ENCODE measurements at regions not wholly inside any gene's neighbourhood (a gene's known extent, or its start where the extent isn't known, plus 50 kb on each side); places are given as distances from the start of the nearest gene placed in this dataset.

DNA sequence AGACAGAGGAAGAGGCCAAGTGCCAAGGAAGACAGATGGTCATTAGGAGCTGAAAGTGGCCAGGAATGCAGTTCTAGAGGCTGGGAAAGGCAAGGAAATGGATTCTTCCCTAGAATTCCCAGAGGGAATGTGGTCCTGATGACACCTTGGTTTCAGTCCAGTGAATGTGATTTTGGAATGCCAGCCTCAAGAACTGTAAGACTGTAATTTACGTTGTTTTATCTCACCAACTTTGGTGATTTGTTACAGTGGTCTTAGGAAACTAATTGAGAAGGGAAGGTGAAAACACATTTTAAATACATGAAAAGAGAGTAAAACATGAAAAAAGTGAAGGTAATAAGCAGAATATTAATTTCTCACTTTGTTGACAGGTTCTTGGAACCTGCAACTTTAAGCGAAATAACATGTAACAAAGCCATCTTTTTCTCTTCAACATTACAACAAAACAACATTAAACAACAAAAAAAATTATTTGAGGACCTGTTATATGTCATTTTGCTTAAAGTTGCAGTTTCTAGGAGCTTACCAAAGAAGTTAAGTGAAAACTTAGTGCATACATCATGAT is 370.2 kb downstream of the METTL4 start:
- TF ChIP-seq EZH2 (IDR thresholded peaks at IDR 0.05; ENCODE audit: insufficient read depth, poor library complexity, severe bottlenecking), result no peak
- TF ChIP-seq EZH2phosphoT487 (IDR thresholded peaks at IDR 0.05; ENCODE audit: insufficient read depth, low read depth), result no peak
- no peaks in the 10 kb centered on the region for H3F3A ChIP-seq (ENCODE audit: insufficient read depth)
- H3K27me3 ChIP-seq (replicated peaks; ENCODE audit: insufficient read depth), result no peaks in the 10 kb centered on the region
- H3K79me2 ChIP-seq (ENCODE audit: insufficient read depth), result no peaks in the 10 kb centered on the region
- no peak overlapping the region for H2AFZ ChIP-seq
- no peaks in the 10 kb centered on the region for H3K36me3 ChIP-seq (ENCODE audit: low read depth)
- H3K9me2 ChIP-seq (ENCODE audit: insufficient read depth), result no peaks in the 10 kb centered on the region
- no peak for DNase-seq
- H3K27ac ChIP-seq, result no peak overlapping the region
- no peak overlapping the region for H3K4me3 ChIP-seq
- H4K20me1 ChIP-seq (ENCODE audit: insufficient read depth), result no peaks in the 10 kb centered on the region
- no peak overlapping the region for H3K9ac ChIP-seq
- H3K4me1 ChIP-seq (ENCODE audit: insufficient read depth), result no peaks in the 10 kb centered on the region
- no peaks in the 10 kb centered on the region for H3K9me3 ChIP-seq (ENCODE audit: low read depth)
- in situ Hi-C loops (cut with MboI), result no loop called here
- 21 to 42% methylated on average over 2 of the region's 2 CpGs for WGBS, 2 experiments (ENCODE audit: low coverage in 1 of 2, low lambda C conversion rate in 2 of 2, missing lambda C conversion rate in 2 of 2)
- no peak overlapping the region for H3K4me2 ChIP-seq (ENCODE audit: unreplicated experiment)

GRCh38 chr18:2204736-2205135 is 366.6 kb downstream of the METTL4 start:
- Histone ChIP-seq H3K4me2 (ENCODE audit: unreplicated experiment) (no peak overlapping the region), H3K9me3 (ENCODE audit: low read depth) (no peaks in the 10 kb centered on the region), H3K4me1 (ENCODE audit: insufficient read depth) (no peaks in the 10 kb centered on the region), H2AFZ (no peak overlapping the region), H3K9ac (no peak overlapping the region), H3K36me3 (ENCODE audit: low read depth) (no peaks in the 10 kb centered on the region), H3K27ac (no peak overlapping the region), H3K9me2 (ENCODE audit: insufficient read depth) (no peaks in the 10 kb centered on the region), H3F3A (ENCODE audit: insufficient read depth) (no peaks in the 10 kb centered on the region), H4K20me1 (ENCODE audit: insufficient read depth) (no peaks in the 10 kb centered on the region), H3K4me3 (no peak overlapping the region), H3K79me2 (ENCODE audit: insufficient read depth) (no peaks in the 10 kb centered on the region), H3K27me3 (replicated peaks; ENCODE audit: insufficient read depth) (no peaks in the 10 kb centered on the region)
- DNase-seq, result no peak
- TF ChIP-seq EZH2 (IDR thresholded peaks at IDR 0.05; ENCODE audit: insufficient read depth, poor library complexity, severe bottlenecking) (no peak), EZH2phosphoT487 (IDR thresholded peaks at IDR 0.05; ENCODE audit: insufficient read depth, low read depth) (no peak)
- 0 to 2% methylated on average over 2 of the region's 2 CpGs for WGBS, 2 experiments (ENCODE audit: low coverage in 1 of 2, low lambda C conversion rate in 2 of 2, missing lambda C conversion rate in 2 of 2)
- in situ Hi-C loops (cut with MboI), result no loop called here

DNA sequence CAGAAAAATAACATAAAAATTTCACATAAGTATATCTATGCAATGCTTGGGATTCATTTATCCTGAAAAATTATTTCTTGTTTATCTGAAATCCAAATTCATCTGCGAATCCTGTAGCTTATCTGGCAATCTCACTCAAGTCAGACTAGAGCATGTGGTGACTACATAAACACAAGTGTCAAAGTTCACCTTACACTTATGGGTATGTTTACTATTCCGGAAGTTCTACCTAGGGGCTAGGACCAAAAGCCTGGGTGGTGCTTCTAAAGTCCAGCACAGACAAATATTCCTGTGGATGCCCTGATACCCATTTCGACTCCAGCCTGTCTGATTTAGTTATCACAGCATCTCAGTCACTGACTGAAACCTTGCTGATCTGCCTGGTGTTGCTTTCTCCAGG is 364.0 kb downstream of the METTL4 start:
- Histone ChIP-seq H3K36me3 (ENCODE audit: low read depth) (no peaks in the 10 kb centered on the region), H3K4me1 (ENCODE audit: insufficient read depth) (no peaks in the 10 kb centered on the region), H3K9me3 (ENCODE audit: low read depth) (no peaks in the 10 kb centered on the region), H3F3A (ENCODE audit: insufficient read depth) (no peaks in the 10 kb centered on the region), H3K79me2 (ENCODE audit: insufficient read depth) (no peaks in the 10 kb centered on the region), H3K27ac (no peak overlapping the region), H3K9ac (no peak overlapping the region), H3K4me3 (no peak overlapping the region), H3K4me2 (ENCODE audit: unreplicated experiment) (no peak overlapping the region), H3K27me3 (replicated peaks; ENCODE audit: insufficient read depth) (no peaks in the 10 kb centered on the region), H2AFZ (no peak overlapping the region), H3K9me2 (ENCODE audit: insufficient read depth) (no peaks in the 10 kb centered on the region), H4K20me1 (ENCODE audit: insufficient read depth) (no peaks in the 10 kb centered on the region)
- 13 to 16% methylated on average over 3 of the region's 3 CpGs for WGBS, 2 experiments (ENCODE audit: low coverage in 1 of 2, low lambda C conversion rate in 2 of 2, missing lambda C conversion rate in 2 of 2)
- TF ChIP-seq EZH2 (IDR thresholded peaks at IDR 0.05; ENCODE audit: insufficient read depth, poor library complexity, severe bottlenecking) (no peak), EZH2phosphoT487 (IDR thresholded peaks at IDR 0.05; ENCODE audit: insufficient read depth, low read depth) (no peak)
- in situ Hi-C loops (cut with MboI), result no loop called here
- no peak for DNase-seq

GRCh38 chr18:2212598-2213205 is 358.6 kb downstream of the METTL4 start:
- H3K79me2 ChIP-seq (ENCODE audit: insufficient read depth), result no peaks in the 10 kb centered on the region
- no peaks in the 10 kb centered on the region for H3F3A ChIP-seq (ENCODE audit: insufficient read depth)
- no peaks in the 10 kb centered on the region for H4K20me1 ChIP-seq (ENCODE audit: insufficient read depth)
- DNase-seq, result no peak
- H3K27ac ChIP-seq, result no peak overlapping the region
- no peak for TF ChIP-seq EZH2 (IDR thresholded peaks at IDR 0.05; ENCODE audit: insufficient read depth, poor library complexity, severe bottlenecking)
- no peak for TF ChIP-seq EZH2phosphoT487 (IDR thresholded peaks at IDR 0.05; ENCODE audit: insufficient read depth, low read depth)
- H3K9ac ChIP-seq, result no peak overlapping the region
- H3K4me1 ChIP-seq (ENCODE audit: insufficient read depth), result no peaks in the 10 kb centered on the region
- in situ Hi-C loops (cut with MboI), result no loop called here
- H3K9me2 ChIP-seq (ENCODE audit: insufficient read depth), result no peaks in the 10 kb centered on the region
- no peak overlapping the region for H3K4me2 ChIP-seq (ENCODE audit: unreplicated experiment)
- 11 to 14% methylated on average over 1 of the region's 1 CpG for WGBS, 2 experiments (ENCODE audit: low coverage in 1 of 2, low lambda C conversion rate in 2 of 2, missing lambda C conversion rate in 2 of 2)
- H3K9me3 ChIP-seq (ENCODE audit: low read depth), result no peaks in the 10 kb centered on the region
- H2AFZ ChIP-seq, result no peak overlapping the region
- H3K4me3 ChIP-seq, result no peak overlapping the region
- H3K36me3 ChIP-seq (ENCODE audit: low read depth), result no peaks in the 10 kb centered on the region
- H3K27me3 ChIP-seq (replicated peaks; ENCODE audit: insufficient read depth), result no peaks in the 10 kb centered on the region
